EL (cell line): ENCODE measurements at regions not wholly inside any gene's neighbourhood (a gene's known extent, or its start where the extent isn't known, plus 50 kb on each side); places are given as distances from the start of the nearest gene placed in this dataset.
"Not testable (repeated sequence)": the region's sequence is repeated elsewhere in the genome, so short reads cannot be mapped to it uniquely, and the experiment has no call there.

Experiments
- DNase-seq: peaks from one replicate; pipeline ENCODE4 v3.0.0-alpha.2; 2016

GRCh38 chr2:168300460-168300859 lies 53.1 kb upstream of the STK39 start:
- DNase-seq = peak; percentile 46

- DNase-seq = no peak
These were observed 56.8 kb upstream of the STK39 start for GRCh38 chr2:168304024-168304681.

DNA sequence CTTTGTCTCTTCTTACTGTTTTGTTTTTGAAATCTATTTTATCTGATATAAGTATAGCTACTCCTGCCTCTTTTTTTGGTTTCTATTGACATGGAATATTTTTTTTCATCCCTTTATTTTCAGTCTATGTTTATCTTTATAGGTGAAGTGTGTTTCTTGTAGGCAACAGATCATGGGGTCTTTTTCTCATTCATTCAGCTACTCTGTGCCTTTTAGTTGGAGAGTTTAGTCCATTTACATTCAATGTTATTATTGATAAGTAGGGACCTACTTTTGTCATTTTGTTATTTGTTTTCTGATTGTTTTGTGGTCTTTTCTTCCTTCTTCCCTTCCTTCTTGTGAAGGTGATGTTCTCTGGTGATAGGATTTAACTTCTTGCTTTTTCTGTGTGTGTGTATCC lies 60.0 kb upstream of the STK39 start:
- no peak for DNase-seq

GRCh38 chr2:168310580-168310979 lies 63.2 kb upstream of the STK39 start:
- DNase-seq = no peak

- no peak for DNase-seq
These were observed 64.0 kb upstream of the STK39 start for GRCh38 chr2:168311261-168311910.

DNA sequence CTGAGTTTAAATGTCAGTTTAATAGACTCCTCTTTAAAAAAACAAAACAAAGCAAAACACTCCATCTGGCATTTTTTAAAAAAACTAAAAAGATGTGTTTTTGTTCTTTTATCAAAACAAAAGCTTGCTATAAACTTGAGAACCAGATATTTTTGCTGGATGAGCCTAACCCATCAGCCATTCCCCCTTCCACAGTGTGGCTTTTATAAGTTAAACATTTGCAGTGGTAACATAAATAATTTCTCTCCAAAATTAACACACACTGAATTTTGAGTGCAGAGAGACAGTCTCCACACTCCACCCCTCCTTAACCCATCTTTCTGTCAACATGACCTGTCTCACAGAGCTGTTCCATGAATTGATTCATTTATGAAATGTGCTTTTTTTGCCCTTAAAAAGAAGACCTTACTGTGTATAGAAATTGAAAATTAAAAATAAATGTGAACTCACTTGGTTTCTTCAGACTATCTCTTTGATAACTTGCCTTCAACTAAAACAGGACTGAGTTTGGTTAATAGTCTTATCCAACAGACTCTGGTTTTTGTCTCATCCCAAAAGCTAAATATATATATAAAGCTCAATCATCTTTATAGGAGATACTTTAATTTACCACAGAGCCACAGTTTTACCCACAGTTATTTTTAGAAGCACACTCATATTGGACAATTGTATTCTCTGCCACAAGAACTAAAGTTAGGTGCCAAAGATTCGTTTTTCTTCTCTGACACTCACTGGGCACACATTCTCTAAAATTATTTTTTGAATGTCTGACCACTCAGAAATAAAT lies 64.8 kb upstream of the STK39 start:
- DNase-seq = no peak

DNA sequence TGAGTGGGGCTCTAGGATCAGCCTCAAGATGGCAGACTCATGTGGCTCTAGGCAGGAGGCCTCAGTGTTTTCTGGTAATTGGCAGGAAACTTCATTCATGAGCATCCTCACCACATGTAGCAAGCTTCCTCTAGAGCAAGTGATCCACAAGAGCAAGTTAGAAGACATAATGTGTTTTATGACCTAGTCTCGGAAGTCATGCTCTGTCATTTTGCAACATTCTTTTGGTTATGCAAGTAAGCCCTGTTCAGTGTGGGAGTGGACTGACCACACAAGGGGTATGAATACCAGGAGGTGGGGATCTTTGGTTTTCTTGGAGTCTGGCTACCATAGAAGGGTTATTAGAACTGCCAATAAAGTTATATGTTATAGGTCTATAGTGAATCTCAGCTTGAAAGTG lies 66.8 kb upstream of the STK39 start:
- DNase-seq = no peak

GRCh38 chr2:168315331-168316072 lies 68.1 kb upstream of the STK39 start:
- no peak for DNase-seq

DNA sequence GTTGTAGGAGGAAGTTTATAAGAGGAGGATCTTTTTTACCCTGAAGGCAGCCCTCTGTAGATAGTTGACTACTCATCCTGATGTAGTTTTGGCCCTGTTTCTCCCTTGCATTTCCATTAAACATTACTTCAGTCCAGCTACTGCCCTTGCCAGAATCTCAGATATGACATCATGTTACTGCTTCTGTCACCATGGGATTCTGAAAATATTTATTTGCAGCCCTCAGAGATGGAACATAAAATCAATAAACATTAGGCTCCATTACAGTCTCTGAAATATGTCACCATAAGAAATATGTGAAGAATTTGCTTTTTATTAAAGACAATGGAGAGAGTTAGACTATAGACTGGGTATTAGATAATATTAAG lies 68.7 kb upstream of the STK39 start:
- DNase-seq = peak; percentile 27

GRCh38 chr2:168317282-168317681 lies 69.9 kb upstream of the STK39 start:
- DNase-seq = no peak

DNA sequence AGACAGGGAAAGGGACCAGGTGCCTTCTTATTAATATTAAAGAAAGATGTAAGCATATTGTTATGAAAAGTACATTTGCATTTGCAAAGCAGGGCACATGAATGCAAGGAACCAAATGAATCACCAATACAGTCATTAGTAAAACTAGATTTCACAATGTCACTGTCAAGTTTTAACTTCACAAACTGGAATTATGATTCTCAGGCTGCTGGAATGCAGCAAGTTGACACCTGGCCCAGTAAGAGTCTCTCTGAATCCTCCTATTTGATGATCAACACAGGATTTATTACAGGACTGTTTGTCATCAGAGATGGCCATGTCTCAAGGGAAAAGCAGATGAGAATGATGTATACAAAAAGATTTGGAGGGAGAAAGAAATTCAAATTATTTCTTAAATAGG lies 72.9 kb upstream of the STK39 start:
- no peak for DNase-seq

GRCh38 chr2:168322325-168323007 lies 75.1 kb upstream of the STK39 start:
- no peak for DNase-seq

- no peak for DNase-seq
These were observed 76.2 kb upstream of the STK39 start for GRCh38 chr2:168323529-168324021.

GRCh38 chr2:168326572-168326971 lies 79.2 kb upstream of the STK39 start:
- no peak for DNase-seq

DNA sequence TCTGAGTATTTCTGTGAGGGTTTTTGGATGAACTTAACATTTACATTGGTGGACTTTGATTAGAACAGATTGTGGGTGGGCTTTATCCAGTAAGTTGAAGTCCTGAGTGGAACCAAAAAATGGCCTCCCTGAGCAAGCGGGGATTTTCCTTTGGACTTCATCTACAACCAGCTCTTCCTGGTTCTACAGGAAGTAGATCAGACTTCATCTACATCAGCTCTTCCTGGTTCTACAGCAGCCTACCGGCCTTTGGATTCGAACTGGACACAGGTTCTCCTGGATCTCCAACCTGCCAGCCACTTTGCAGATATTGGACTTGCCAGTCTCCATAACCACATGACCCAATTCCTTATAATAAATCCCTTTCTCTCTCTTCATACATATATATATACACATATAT lies 79.9 kb upstream of the STK39 start:
- no peak for DNase-seq

GRCh38 chr2:168328421-168328820 lies 81.0 kb upstream of the STK39 start:
- no peak for DNase-seq

DNA sequence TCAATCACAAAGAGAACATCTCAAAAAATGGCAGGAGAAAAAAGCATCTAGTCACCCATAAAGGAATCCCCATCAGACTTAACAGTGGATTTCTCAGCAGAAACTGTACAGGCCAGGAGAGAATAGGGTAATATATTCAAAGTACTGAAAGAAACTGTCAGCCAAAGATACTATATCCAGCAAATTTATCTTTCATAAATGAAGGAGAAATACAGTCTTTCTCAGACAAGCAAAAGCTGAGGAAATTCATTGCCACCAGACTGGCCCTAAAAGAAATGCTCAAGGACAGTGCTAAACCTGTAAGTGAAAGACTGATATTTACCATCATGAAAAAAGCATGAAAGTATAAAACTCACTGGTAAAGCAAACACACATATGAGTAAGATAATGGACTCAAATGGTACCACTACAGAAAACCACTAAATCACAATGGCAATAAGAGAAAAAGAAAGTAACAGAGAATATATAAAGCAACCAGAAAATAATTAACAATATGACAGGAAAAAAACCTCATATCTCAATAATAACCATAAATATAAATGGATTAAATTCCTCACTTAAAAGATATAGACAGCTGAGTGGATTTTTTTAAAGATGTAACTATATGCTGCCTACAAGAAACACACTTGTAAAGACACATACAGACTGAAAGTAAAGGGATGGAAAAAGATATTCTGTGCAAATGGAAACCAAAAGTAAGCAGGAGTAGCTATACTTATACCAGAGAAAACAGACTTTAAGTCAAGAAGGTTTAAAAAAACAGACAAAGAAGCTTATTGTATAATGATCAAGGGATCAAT lies 83.4 kb upstream of the STK39 start:
- DNase-seq = no peak

DNA sequence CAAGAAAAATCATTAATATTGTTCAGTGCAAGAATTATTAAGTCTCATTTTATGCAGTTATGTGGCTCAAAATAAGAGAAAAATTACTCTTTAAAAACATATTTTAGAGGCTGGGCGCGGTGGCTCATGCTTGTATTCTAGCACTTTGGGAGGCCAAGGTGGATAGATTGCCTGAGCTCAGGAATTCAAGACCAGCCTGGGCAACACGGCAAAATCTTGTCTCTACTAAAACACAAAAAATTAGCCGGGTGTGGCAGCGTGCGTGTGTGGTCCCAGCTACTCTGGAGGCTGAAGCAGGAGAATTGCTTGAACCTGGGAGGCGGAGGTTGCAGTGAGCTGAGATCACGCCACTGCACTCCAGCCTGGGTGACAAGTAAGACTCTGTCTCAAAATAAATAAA lies 87.9 kb upstream of the STK39 start:
- not testable (repeated sequence) for DNase-seq

GRCh38 chr2:168336786-168337388 lies 89.5 kb upstream of the STK39 start:
- no peak for DNase-seq

DNA sequence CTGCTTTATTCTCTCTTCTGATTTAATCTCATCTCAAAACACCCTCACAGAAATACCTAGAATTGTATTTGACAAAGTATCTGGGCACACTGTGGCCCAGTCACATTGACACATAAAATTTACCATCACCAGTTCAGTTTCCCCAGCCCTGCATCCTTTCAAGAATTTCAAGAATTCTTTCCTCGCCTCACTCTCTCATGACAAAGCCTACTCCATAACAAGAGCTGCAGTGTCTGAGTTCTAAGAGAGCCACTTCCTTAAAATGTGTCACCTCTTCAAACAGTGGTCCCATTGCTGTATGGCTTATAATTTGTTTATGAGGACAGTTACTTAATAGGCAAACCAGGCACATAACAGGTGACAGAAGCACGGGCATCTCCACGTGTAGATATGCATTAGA lies 90.9 kb upstream of the STK39 start:
- peak; percentile 22 for DNase-seq

DNA sequence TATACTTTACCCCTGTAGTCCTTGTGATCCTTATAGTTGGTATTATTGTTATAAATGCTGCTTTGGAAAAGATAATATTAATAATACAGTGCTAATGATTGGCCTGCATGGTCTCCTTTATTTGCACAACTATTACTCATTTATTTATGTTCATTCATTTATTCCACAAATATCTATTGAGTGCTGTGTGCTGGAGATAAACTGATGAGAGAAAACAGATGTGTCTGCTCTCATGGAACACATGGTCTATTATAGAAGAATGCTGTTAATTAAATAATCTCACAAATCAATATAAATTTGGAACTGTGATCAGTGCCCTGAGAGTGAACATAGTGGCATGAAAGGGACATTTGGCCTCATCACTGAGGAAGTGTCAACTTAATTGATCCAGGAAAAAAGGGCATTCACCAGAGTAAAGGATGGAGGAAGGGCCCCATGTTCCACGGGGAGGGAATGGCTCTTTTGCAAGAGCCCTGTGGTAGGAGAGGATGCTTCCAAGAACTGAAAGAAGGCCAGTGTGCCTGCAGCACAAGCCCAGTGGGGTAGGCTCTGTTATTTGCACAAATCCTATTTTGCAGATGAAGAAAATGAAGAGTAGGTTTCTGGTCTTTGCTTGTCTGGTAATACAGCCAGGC lies 91.5 kb upstream of the STK39 start:
- DNase-seq = no peak
